ENCODE measurements at regions not wholly inside any gene's neighbourhood (a gene's known extent, or its start where the extent isn't known, plus 50 kb on each side); places are given as distances from the start of the nearest gene placed in this dataset.

GRCh38 chr18:60982928-60983327, 350.3 kb upstream of the CDH20 start (continued):
- TF ChIP-seq, protein P1, sequence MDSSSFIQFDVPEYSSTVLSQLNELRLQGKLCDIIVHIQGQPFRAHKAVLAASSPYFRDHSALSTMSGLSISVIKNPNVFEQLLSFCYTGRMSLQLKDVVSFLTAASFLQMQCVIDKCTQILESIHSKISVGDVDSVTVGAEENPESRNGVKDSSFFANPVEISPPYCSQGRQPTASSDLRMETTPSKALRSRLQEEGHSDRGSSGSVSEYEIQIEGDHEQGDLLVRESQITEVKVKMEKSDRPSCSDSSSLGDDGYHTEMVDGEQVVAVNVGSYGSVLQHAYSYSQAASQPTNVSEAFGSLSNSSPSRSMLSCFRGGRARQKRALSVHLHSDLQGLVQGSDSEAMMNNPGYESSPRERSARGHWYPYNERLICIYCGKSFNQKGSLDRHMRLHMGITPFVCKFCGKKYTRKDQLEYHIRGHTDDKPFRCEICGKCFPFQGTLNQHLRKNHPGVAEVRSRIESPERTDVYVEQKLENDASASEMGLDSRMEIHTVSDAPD (CRISPR knock-in tag; IDR thresholded peaks at IDR 0.05) = no peak
- TF ChIP-seq ZNF277 (CRISPR knock-in tag; IDR thresholded peaks at IDR 0.05; ENCODE audit: borderline replicate concordance) (no peak), EHMT2 (IDR thresholded peaks at IDR 0.05) (no peak), YY1 (IDR thresholded peaks at IDR 0.05; ENCODE audit: borderline replicate concordance in 1 of 3, control insufficient read depth in 1 of 3, extremely low read depth in 1 of 3, insufficient read depth in 3 of 3, insufficient read length in 1 of 3, insufficient replicate concordance in 2 of 3, low read depth in 1 of 3, low read length in 2 of 3) (no peak), RAD21 (CRISPR knock-in tag; conservative IDR thresholded peaks at IDR 0.05 in 1 of 2, IDR thresholded peaks at IDR 0.05 in 1 of 2) (no peak), HMG20B (CRISPR knock-in tag; IDR thresholded peaks at IDR 0.05) (no peak), ZNF121 (CRISPR knock-in tag; conservative IDR thresholded peaks at IDR 0.05) (no peak), ELF1 (tag; IDR thresholded peaks at IDR 0.05) (no peak), NKRF (IDR thresholded peaks at IDR 0.05; ENCODE audit: borderline replicate concordance) (no peak), BRD9 (IDR thresholded peaks at IDR 0.05; ENCODE audit: low read depth, partially characterized antibody) (no peak), ZNF717 (CRISPR knock-in tag; IDR thresholded peaks at IDR 0.05) (no peak)
- TF ChIP-seq, protein P2, sequence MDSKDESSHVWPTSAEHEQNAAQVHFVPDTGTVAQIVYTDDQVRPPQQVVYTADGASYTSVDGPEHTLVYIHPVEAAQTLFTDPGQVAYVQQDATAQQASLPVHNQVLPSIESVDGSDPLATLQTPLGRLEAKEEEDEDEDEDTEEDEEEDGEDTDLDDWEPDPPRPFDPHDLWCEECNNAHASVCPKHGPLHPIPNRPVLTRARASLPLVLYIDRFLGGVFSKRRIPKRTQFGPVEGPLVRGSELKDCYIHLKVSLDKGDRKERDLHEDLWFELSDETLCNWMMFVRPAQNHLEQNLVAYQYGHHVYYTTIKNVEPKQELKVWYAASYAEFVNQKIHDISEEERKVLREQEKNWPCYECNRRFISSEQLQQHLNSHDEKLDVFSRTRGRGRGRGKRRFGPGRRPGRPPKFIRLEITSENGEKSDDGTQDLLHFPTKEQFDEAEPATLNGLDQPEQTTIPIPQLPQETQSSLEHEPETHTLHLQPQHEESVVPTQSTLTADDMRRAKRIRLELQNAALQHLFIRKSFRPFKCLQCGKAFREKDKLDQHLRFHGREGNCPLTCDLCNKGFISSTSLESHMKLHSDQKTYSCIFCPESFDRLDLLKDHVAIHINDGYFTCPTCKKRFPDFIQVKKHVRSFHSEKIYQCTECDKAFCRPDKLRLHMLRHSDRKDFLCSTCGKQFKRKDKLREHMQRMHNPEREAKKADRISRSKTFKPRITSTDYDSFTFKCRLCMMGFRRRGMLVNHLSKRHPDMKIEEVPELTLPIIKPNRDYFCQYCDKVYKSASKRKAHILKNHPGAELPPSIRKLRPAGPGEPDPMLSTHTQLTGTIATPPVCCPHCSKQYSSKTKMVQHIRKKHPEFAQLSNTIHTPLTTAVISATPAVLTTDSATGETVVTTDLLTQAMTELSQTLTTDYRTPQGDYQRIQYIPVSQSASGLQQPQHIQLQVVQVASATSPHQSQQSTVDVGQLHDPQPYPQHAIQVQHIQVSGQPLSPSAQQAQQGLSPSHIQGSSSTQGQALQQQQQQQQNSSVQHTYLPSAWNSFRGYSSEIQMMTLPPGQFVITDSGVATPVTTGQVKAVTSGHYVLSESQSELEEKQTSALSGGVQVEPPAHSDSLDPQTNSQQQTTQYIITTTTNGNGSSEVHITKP (IDR thresholded peaks at IDR 0.05; ENCODE audit: partially characterized antibody) = no peak
- TF ChIP-seq, protein P3, sequence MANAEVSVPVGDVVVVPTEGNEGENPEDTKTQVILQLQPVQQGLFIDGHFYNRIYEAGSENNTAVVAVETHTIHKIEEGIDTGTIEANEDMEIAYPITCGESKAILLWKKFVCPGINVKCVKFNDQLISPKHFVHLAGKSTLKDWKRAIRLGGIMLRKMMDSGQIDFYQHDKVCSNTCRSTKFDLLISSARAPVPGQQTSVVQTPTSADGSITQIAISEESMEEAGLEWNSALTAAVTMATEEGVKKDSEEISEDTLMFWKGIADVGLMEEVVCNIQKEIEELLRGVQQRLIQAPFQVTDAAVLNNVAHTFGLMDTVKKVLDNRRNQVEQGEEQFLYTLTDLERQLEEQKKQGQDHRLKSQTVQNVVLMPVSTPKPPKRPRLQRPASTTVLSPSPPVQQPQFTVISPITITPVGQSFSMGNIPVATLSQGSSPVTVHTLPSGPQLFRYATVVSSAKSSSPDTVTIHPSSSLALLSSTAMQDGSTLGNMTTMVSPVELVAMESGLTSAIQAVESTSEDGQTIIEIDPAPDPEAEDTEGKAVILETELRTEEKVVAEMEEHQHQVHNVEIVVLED (CRISPR knock-in tag; IDR thresholded peaks at IDR 0.05) = no peak
